ENCODE measurements at regions not wholly inside any gene's neighbourhood (a gene's known extent, or its start where the extent isn't known, plus 50 kb on each side); places are given as distances from the start of the nearest gene placed in this dataset.

DNA sequence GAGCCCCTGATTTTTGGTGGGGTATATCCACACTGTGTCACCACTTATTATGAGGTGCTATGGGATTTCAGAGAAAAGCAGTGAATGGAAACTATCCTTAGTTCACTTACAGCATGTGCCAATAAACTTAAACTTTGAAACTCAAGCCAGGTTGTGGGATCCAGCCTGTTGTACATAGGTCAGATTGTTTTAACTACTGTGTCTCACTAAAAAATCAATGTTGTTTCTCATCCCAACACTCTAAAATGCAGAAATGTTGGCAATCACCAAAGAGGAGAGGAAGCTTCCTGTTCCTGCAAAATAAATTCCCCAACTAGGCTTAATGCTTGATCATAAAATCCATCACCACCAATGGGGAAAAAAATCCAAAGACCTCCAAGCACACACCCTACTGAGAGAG, 173.7 kb upstream of the ONECUT1 start:
- H3K79me2 ChIP-seq (ENCODE audit: insufficient read depth, low read length): no peaks in the 10 kb centered on the region
- H3K9ac ChIP-seq (ENCODE audit: extremely low read depth, insufficient read length, low read length): no peak overlapping the region
- H4K91ac ChIP-seq (ENCODE audit: insufficient read length, low read depth, low read length): no peak overlapping the region
- no peak overlapping the region for H2BK5ac ChIP-seq (ENCODE audit: insufficient read length, low read length)
- no peak overlapping the region for H2BK20ac ChIP-seq (ENCODE audit: low read depth, low read length, poor library complexity, severe bottlenecking)
- no peak overlapping the region for H3K23ac ChIP-seq (ENCODE audit: insufficient read length, low read depth, low read length)
- no peaks in the 10 kb centered on the region for H3K36me3 Mint-ChIP-seq (ENCODE audit: insufficient read depth in 1 of 3, low read depth in 3 of 3)
- H4K8ac ChIP-seq (replicated peaks; ENCODE audit: insufficient read length, low read depth, low read length): no peak overlapping the region
- H2BK120ac ChIP-seq (ENCODE audit: low read depth, low read length, poor library complexity, severe bottlenecking): no peak overlapping the region
- H3K4me1 Mint-ChIP-seq: peaks cover 15% of the 10 kb centered on the region in 2 experiments
- TF ChIP-seq, protein P1, sequence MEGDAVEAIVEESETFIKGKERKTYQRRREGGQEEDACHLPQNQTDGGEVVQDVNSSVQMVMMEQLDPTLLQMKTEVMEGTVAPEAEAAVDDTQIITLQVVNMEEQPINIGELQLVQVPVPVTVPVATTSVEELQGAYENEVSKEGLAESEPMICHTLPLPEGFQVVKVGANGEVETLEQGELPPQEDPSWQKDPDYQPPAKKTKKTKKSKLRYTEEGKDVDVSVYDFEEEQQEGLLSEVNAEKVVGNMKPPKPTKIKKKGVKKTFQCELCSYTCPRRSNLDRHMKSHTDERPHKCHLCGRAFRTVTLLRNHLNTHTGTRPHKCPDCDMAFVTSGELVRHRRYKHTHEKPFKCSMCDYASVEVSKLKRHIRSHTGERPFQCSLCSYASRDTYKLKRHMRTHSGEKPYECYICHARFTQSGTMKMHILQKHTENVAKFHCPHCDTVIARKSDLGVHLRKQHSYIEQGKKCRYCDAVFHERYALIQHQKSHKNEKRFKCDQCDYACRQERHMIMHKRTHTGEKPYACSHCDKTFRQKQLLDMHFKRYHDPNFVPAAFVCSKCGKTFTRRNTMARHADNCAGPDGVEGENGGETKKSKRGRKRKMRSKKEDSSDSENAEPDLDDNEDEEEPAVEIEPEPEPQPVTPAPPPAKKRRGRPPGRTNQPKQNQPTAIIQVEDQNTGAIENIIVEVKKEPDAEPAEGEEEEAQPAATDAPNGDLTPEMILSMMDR (conservative IDR thresholded peaks at IDR 0.05): no peak
- H2AFZ ChIP-seq (ENCODE audit: low read length): no peak overlapping the region
- H3K27ac ChIP-seq (ENCODE audit: insufficient read length, low read depth, low read length): no peak overlapping the region
- no peak overlapping the region for H3K4me3 Mint-ChIP-seq
- H3K4me1 ChIP-seq (ENCODE audit: insufficient read depth, low read length): 0 out of 2 replicates have a peak, but pooled peaks cover 2% of the 10 kb centered on the region
- H4K5ac ChIP-seq (ENCODE audit: insufficient read length, low read depth, low read length): no peak overlapping the region
- no peak overlapping the region for H3K4ac ChIP-seq (ENCODE audit: low read depth, low read length)
- no peak overlapping the region for H2BK15ac ChIP-seq (ENCODE audit: low read depth, low read length)
- H2AK5ac ChIP-seq (ENCODE audit: insufficient read length, low read length): no peak overlapping the region
- H3K56ac ChIP-seq (ENCODE audit: insufficient read length, low read depth, low read length): no peak overlapping the region
- H3K9me3 ChIP-seq (ENCODE audit: control insufficient read depth, low read depth, low read length): no peaks in the 10 kb centered on the region
- H3T11ph ChIP-seq (ENCODE audit: low read length): no peak overlapping the region
- no peaks in the 10 kb centered on the region for H3K79me1 ChIP-seq (ENCODE audit: insufficient read depth, low read depth, low read length, poor library complexity, severe bottlenecking)
- H3K23me2 ChIP-seq (ENCODE audit: insufficient read length, low read depth, low read length, poor library complexity, severe bottlenecking): no peaks in the 10 kb centered on the region
- DNase-seq: no peak
- H2BK12ac ChIP-seq (ENCODE audit: insufficient read length, low read depth, low read length): no peak overlapping the region
- no peaks in the 10 kb centered on the region for H3K27me3 Mint-ChIP-seq (ENCODE audit: low read depth)
- no peaks in the 10 kb centered on the region for H3K9me3 Mint-ChIP-seq
- H3K14ac ChIP-seq (ENCODE audit: insufficient read depth, low read length): no peak overlapping the region
- H3K27me3 ChIP-seq (ENCODE audit: insufficient read depth, low read length): no peaks in the 10 kb centered on the region
- no peaks in the 10 kb centered on the region for H4K20me1 ChIP-seq (ENCODE audit: control insufficient read depth, insufficient read depth, insufficient read length)
- no peak overlapping the region for H3K4me2 ChIP-seq (ENCODE audit: insufficient read depth, insufficient read length, low read length)
- no peak overlapping the region for H3K18ac ChIP-seq (ENCODE audit: insufficient read length, low read depth, low read length)
- H3K27ac Mint-ChIP-seq: no peak overlapping the region
